Liver (tissue), 8 donors: ENCODE measurements at regions not wholly inside any gene's neighbourhood (a gene's known extent, or its start where the extent isn't known, plus 50 kb on each side); places are given as distances from the start of the nearest gene placed in this dataset.
"Not testable (repeated sequence)": the region's sequence is repeated elsewhere in the genome, so short reads cannot be mapped to it uniquely, and the experiment has no call there.

Experiments used
- DNase-seq: peaks from one replicate; pipeline ENCODE4 v3.0.0-alpha.2; 2017; ENCODE audit warnings: low spot score
- H3K27ac ChIP-seq, 2 donors: one replicate each; pipeline ENCODE4 v1.7.0; 2013; ENCODE audit warnings: inconsistent platforms in 2 of 2, low read length in 2 of 2, control low read depth in 1 of 2, low read depth in 1 of 2, mild to moderate bottlenecking in 1 of 2
- H3K27me3 ChIP-seq, 4 donors: one replicate each; pipeline versions ENCODE4 v1.6.1 to v1.7.0; 2013; ENCODE audit warnings: low read length in 3 of 4, inconsistent platforms in 1 of 4, mild to moderate bottlenecking in 1 of 4, moderate library complexity in 1 of 4; ENCODE audit not compliant: control insufficient read depth in 4 of 4, insufficient read depth in 4 of 4
- H3K36me3 ChIP-seq, 4 donors: one replicate each; pipeline versions ENCODE4 v1.6.1 to v1.7.0; 2013; ENCODE audit warnings: low read length in 3 of 4, mild to moderate bottlenecking in 3 of 4, low read depth in 1 of 4, moderate library complexity in 1 of 4; ENCODE audit not compliant: control insufficient read depth in 4 of 4, insufficient read depth in 3 of 4
- H3K4me1 ChIP-seq, 4 donors: one replicate each; pipeline versions ENCODE4 v1.6.1 to v1.7.0; 2013; ENCODE audit warnings: low read length in 3 of 4, mild to moderate bottlenecking in 3 of 4, moderate library complexity in 1 of 4; ENCODE audit not compliant: control insufficient read depth in 4 of 4, insufficient read depth in 4 of 4
- H3K4me3 ChIP-seq, 3 donors: one replicate each; pipeline versions ENCODE4 v1.6.1 to v1.7.0; 2013; ENCODE audit warnings: low read length in 3 of 3, control low read depth in 1 of 3, low read depth in 1 of 3, mild to moderate bottlenecking in 1 of 3
- H3K9ac ChIP-seq, 2 donors: one replicate each; pipeline ENCODE4 v1.7.0; 2013; ENCODE audit warnings: low read length in 2 of 2, mild to moderate bottlenecking in 2 of 2, moderate library complexity in 2 of 2, control low read depth in 1 of 2, low read depth in 1 of 2
- H3K9me3 ChIP-seq, 4 donors: one replicate each; pipeline versions ENCODE4 v1.6.1 to v1.7.0; 2013; ENCODE audit warnings: low read length in 3 of 4; ENCODE audit not compliant: control insufficient read depth in 4 of 4
- EGR1 ChIP-seq, 2 donors: IDR thresholded peaks; 2 replicates each; pipeline ENCODE4 v1.6.1; 2016 to 2018; ENCODE audit warnings: antibody characterized with exemption in 2 of 2, low read depth in 2 of 2
- FOXA1 ChIP-seq: IDR thresholded peaks from 2 replicates; pipeline ENCODE4 v1.6.1; 2016; ENCODE audit warnings: antibody characterized with exemption
- FOXA2 ChIP-seq: IDR thresholded peaks from 2 replicates; pipeline ENCODE4 v1.6.1; 2016; ENCODE audit warnings: antibody characterized with exemption
- HNF4A ChIP-seq, 2 donors: conservative IDR thresholded peaks; 2 replicates each; pipeline ENCODE4 v1.6.1; 2016; ENCODE audit warnings: antibody characterized with exemption in 2 of 2, mild to moderate bottlenecking in 2 of 2
- HNF4G ChIP-seq: IDR thresholded peaks from 2 replicates; pipeline ENCODE4 v1.6.1; 2016; ENCODE audit warnings: antibody characterized with exemption
- JUND ChIP-seq, 2 donors: IDR thresholded peaks; 2 replicates each; pipeline ENCODE4 v1.6.1; 2016; ENCODE audit warnings: antibody characterized with exemption in 2 of 2
- NR2F2 ChIP-seq: IDR thresholded peaks from 2 replicates; pipeline ENCODE4 v1.6.1; 2016; ENCODE audit warnings: antibody characterized with exemption
- RAD21 ChIP-seq, 2 donors: IDR thresholded peaks; 2 replicates each; pipeline ENCODE4 v1.6.1; 2016; ENCODE audit warnings: antibody characterized with exemption in 2 of 2, mild to moderate bottlenecking in 2 of 2
- REST ChIP-seq: IDR thresholded peaks from 2 replicates; pipeline ENCODE4 v1.6.1; 2016; ENCODE audit warnings: antibody characterized with exemption, mild to moderate bottlenecking
- SP1 ChIP-seq: IDR thresholded peaks from 2 replicates; pipeline ENCODE4 v1.6.1; 2018; ENCODE audit warnings: antibody characterized with exemption, mild to moderate bottlenecking
- TAF1 ChIP-seq: conservative IDR thresholded peaks from 2 replicates; pipeline ENCODE4 v1.6.1; 2016; ENCODE audit warnings: antibody characterized with exemption, mild to moderate bottlenecking
- WGBS: extraction: QIAGEN DNeasy Blood & Tissue Kit; methylation state at CpG from one replicate; pipeline ENCODE4 v1.1.7; 2013; 5-methylcytosine and 5-hydroxymethylcytosine counted together
- TF ChIP-seq, protein P1 (sequence below): fragments of 150-350 bp; IDR thresholded peaks from 2 replicates; pipeline ENCODE4 v1.5.1; 2017; ENCODE audit warnings: improper control_type of control experiment, low read depth, low read length; ENCODE audit not compliant: missing input control
- donor health status: healthy.
- donor health status: healthy.
- donor health status: healthy.
- donor health status: healthy.
- donor health status: healthy.

GRCh38 chr15:53903129-53903528, 75.1 kb upstream of the UNC13C start:
- Histone ChIP-seq H3K9ac (no peak overlapping the region), H3K36me3 (no peaks in the 10 kb centered on the region), H3K4me3 (no peak overlapping the region), H3K4me1 (no peaks in the 10 kb centered on the region), H3K27me3 (peaks cover 0 to 4% (median 0%) of the 10 kb centered on the region in 4 donors), H3K9me3 (no peaks in the 10 kb centered on the region), H3K27ac (no peak overlapping the region)
- 91% methylated on average over 1 of the region's 1 CpG for WGBS
- TF ChIP-seq FOXA1 = no peak
- TF ChIP-seq, protein P1, sequence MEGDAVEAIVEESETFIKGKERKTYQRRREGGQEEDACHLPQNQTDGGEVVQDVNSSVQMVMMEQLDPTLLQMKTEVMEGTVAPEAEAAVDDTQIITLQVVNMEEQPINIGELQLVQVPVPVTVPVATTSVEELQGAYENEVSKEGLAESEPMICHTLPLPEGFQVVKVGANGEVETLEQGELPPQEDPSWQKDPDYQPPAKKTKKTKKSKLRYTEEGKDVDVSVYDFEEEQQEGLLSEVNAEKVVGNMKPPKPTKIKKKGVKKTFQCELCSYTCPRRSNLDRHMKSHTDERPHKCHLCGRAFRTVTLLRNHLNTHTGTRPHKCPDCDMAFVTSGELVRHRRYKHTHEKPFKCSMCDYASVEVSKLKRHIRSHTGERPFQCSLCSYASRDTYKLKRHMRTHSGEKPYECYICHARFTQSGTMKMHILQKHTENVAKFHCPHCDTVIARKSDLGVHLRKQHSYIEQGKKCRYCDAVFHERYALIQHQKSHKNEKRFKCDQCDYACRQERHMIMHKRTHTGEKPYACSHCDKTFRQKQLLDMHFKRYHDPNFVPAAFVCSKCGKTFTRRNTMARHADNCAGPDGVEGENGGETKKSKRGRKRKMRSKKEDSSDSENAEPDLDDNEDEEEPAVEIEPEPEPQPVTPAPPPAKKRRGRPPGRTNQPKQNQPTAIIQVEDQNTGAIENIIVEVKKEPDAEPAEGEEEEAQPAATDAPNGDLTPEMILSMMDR = no peak
- TF ChIP-seq JUND (IDR thresholded peaks at IDR 0.05) = no peak
- TF ChIP-seq HNF4A (conservative IDR thresholded peaks at IDR 0.05) = no peak
- no peak for TF ChIP-seq NR2F2
- no peak for TF ChIP-seq SP1
- no peak for TF ChIP-seq FOXA2
- no peak for TF ChIP-seq REST
- TF ChIP-seq TAF1 = no peak
- TF ChIP-seq HNF4G = no peak
- no peak for TF ChIP-seq EGR1 (IDR thresholded peaks at IDR 0.05; ENCODE audit: low read depth in 2 of 2)
- TF ChIP-seq RAD21 (IDR thresholded peaks at IDR 0.05) = no peak
- DNase-seq = no peak

DNA sequence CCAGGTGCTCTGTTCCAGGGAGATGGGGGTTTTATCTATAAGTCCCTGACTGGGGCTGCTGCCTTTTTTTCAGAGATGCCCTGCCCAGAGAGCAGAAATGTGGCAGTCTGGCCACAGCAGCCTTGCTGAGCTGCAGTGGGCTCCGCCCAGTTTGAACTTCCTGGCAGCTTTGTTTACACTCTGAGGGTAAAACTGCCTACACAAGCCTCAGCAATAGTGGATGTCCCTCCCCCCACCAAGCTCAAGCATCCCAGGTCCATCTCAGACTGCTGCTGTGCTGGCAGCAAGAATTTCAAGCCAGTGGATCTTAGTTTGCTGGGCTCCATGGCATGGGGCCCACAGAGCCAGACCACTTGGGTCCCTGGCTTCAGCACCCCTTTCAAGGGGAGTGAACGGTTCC, 84.8 kb upstream of the UNC13C start:
- H3K4me1 ChIP-seq, H3K4me3 ChIP-seq, DNase-seq, H3K36me3 ChIP-seq, H3K9me3 ChIP-seq, H3K9ac ChIP-seq, H3K27ac ChIP-seq, H3K27me3 ChIP-seq: not testable (repeated sequence)
- 72% methylated on average over 2 of the region's 2 CpGs for WGBS

DNA sequence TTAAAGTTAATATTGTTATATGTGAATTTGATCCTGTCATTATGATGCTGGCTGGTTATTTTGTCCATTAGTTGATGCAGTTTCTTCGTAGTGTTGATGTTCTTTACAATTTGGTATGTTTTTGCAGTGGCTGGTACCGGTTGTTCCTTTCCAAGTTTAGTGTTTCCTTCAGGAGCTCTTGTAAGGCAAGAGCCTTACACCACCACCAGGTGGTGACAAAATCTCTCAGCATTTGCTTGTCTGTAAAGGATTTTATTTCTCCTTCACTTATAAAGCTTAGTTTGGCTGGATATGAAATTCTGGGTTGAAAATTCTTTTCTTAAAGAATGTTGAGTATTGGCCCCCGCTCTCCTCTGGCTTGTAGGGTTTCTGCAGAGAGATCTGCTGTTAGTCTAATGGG, 86.4 kb upstream of the UNC13C start:
- H3K36me3 ChIP-seq, H3K4me3 ChIP-seq, DNase-seq, H3K9me3 ChIP-seq, H3K27ac ChIP-seq, H3K27me3 ChIP-seq, H3K4me1 ChIP-seq, H3K9ac ChIP-seq: not testable (repeated sequence)
- WGBS = 77% methylated on average over 3 of the region's 3 CpGs
